ENCODE measurements at regions not wholly inside any gene's neighbourhood (a gene's known extent, or its start where the extent isn't known, plus 50 kb on each side); places are given as distances from the start of the nearest gene placed in this dataset.

- peaks cover 12 to 20% of the 10 kb centered on the region in 2 donors for H3K27me3 Mint-ChIP-seq (ENCODE audit: low read depth in 2 of 2)
- H3K4me3 Mint-ChIP-seq: no peak overlapping the region
- Histone ChIP-seq H3K27ac (ENCODE audit: low read length) (no peak overlapping the region), H3K9me3 (ENCODE audit: control insufficient read depth, insufficient read depth, low read length) (no peaks in the 10 kb centered on the region), H3K4me3 (ENCODE audit: low read length) (no peak overlapping the region), H3K27me3 (ENCODE audit: control insufficient read depth, insufficient read depth, low read length) (no peaks in the 10 kb centered on the region), H3K4me1 (ENCODE audit: control insufficient read depth, insufficient read depth, low read length) (no peaks in the 10 kb centered on the region), H3K36me3 (ENCODE audit: control insufficient read depth, insufficient read depth, low read length) (no peaks in the 10 kb centered on the region)
- DNase-seq: no peak
- intact Hi-C loops (cut with micrococcal nuclease): loop anchor here (5.0 kb wide), 2 partner anchors 526 to 1031 kb away; no protein-coding TSS in a partner anchor
- no peak overlapping the region for H3K27ac Mint-ChIP-seq
- H3K36me3 Mint-ChIP-seq: no peaks in the 10 kb centered on the region
- TF ChIP-seq CTCF (IDR thresholded peaks at IDR 0.05): no peak
- no peaks in the 10 kb centered on the region for H3K9me3 Mint-ChIP-seq
- ATAC-seq: no peak
- WGBS (ENCODE audit: insufficient coverage): 83% methylated on average over 9 of the region's 10 CpGs
- peaks cover 5 to 7% of the 10 kb centered on the region in 2 donors for H3K4me1 Mint-ChIP-seq
Observed at GRCh38 chr4:17323554-17324385, 188.1 kb downstream of the QDPR start.

GRCh38 chr4:17322514-17322913 lies 189.4 kb downstream of the QDPR start:
- TF ChIP-seq CTCF (IDR thresholded peaks at IDR 0.05): no peak
- Mint-ChIP-seq H3K4me3 (no peak overlapping the region), H3K27me3 (ENCODE audit: low read depth in 2 of 2) (peaks cover 12 to 20% of the 10 kb centered on the region in 2 donors), H3K27ac (no peak overlapping the region), H3K9me3 (no peaks in the 10 kb centered on the region), H3K36me3 (no peaks in the 10 kb centered on the region), H3K4me1 (peaks cover 5 to 7% of the 10 kb centered on the region in 2 donors)
- no peaks in the 10 kb centered on the region for H3K27me3 ChIP-seq (ENCODE audit: control insufficient read depth, insufficient read depth, low read length)
- H3K27ac ChIP-seq (ENCODE audit: low read length): no peak overlapping the region
- intact Hi-C loops (cut with micrococcal nuclease): loop anchor here (5.0 kb wide), 2 partner anchors 525 to 1030 kb away; no protein-coding TSS in a partner anchor
- no peaks in the 10 kb centered on the region for H3K36me3 ChIP-seq (ENCODE audit: control insufficient read depth, insufficient read depth, low read length)
- DNase-seq (no peak), ATAC-seq (no peak)
- no peaks in the 10 kb centered on the region for H3K9me3 ChIP-seq (ENCODE audit: control insufficient read depth, insufficient read depth, low read length)
- no peak overlapping the region for H3K4me3 ChIP-seq (ENCODE audit: low read length)
- no peaks in the 10 kb centered on the region for H3K4me1 ChIP-seq (ENCODE audit: control insufficient read depth, insufficient read depth, low read length)

- Mint-ChIP-seq H3K27me3 (ENCODE audit: low read depth in 2 of 2) (peaks cover 0 to 11% of the 10 kb centered on the region in 2 donors), H3K4me1 (peaks cover 5 to 7% of the 10 kb centered on the region in 2 donors), H3K4me3 (no peak overlapping the region), H3K36me3 (no peaks in the 10 kb centered on the region), H3K9me3 (no peaks in the 10 kb centered on the region), H3K27ac (no peak overlapping the region)
- ATAC-seq (no peak), DNase-seq (no peak)
- Histone ChIP-seq H3K4me1 (ENCODE audit: control insufficient read depth, insufficient read depth, low read length) (no peaks in the 10 kb centered on the region), H3K27ac (ENCODE audit: low read length) (no peak overlapping the region), H3K9me3 (ENCODE audit: control insufficient read depth, insufficient read depth, low read length) (no peaks in the 10 kb centered on the region), H3K4me3 (ENCODE audit: low read length) (no peak overlapping the region), H3K36me3 (ENCODE audit: control insufficient read depth, insufficient read depth, low read length) (no peaks in the 10 kb centered on the region), H3K27me3 (ENCODE audit: control insufficient read depth, insufficient read depth, low read length) (no peaks in the 10 kb centered on the region)
- intact Hi-C loops (cut with micrococcal nuclease): loop anchor here (5.0 kb wide), 2 partner anchors 523 to 1028 kb away; no protein-coding TSS in a partner anchor
- whole genome bisulfite sequencing (ENCODE audit: insufficient coverage): 76% methylated on average over 6 of the region's 6 CpGs
- TF ChIP-seq CTCF (IDR thresholded peaks at IDR 0.05): no peak
Observed at GRCh38 chr4:17320046-17320445, 191.8 kb downstream of the QDPR start.
